Trophoblast cell (in vitro differentiated cells and primary cell): ENCODE measurements at regions not wholly inside any gene's neighbourhood (a gene's known extent, or its start where the extent isn't known, plus 50 kb on each side); places are given as distances from the start of the nearest gene placed in this dataset.

Source experiments
- DNase-seq, 2 donors: peaks; one replicate each; pipeline ENCODE4 v3.0.0-alpha.2; 2016
- H2AFZ ChIP-seq: 2 replicates; pipeline ENCODE4 v1.6.1; 2013; ENCODE audit warnings: low read length, moderate library complexity, mild to moderate bottlenecking; ENCODE audit not compliant: insufficient read depth, poor library complexity
- H2AK5ac ChIP-seq: 2 replicates; pipeline ENCODE4 v1.6.1; 2013; ENCODE audit warnings: mild to moderate bottlenecking, low read length
- H2BK120ac ChIP-seq: 2 replicates; pipeline ENCODE4 v1.6.1; 2013; ENCODE audit warnings: low read length, mild to moderate bottlenecking, moderate library complexity; ENCODE audit not compliant: insufficient read depth, poor library complexity
- H2BK12ac ChIP-seq: 2 replicates; pipeline ENCODE4 v1.6.1; 2013; ENCODE audit warnings: mild to moderate bottlenecking, low read length, moderate library complexity
- H2BK5ac ChIP-seq: 2 replicates; pipeline ENCODE4 v1.6.1; 2013; ENCODE audit warnings: low read length, low read depth, moderate library complexity, mild to moderate bottlenecking; ENCODE audit not compliant: poor library complexity
- H3K14ac ChIP-seq: 2 replicates; pipeline ENCODE4 v1.6.1; 2013; ENCODE audit warnings: mild to moderate bottlenecking, low read length
- H3K18ac ChIP-seq: 2 replicates; pipeline ENCODE4 v1.6.1; 2013; ENCODE audit warnings: mild to moderate bottlenecking, low read length
- H3K23ac ChIP-seq: 2 replicates; pipeline ENCODE4 v1.6.1; 2013; ENCODE audit warnings: low read length
- H3K27ac ChIP-seq: 2 replicates; pipeline ENCODE4 v1.5.1; 2013; ENCODE audit warnings: low read depth, mild to moderate bottlenecking, inconsistent platforms, low read length, moderate library complexity
- H3K27me3 ChIP-seq: 2 replicates; pipeline ENCODE4 v1.6.1; 2013; ENCODE audit warnings: inconsistent platforms, mild to moderate bottlenecking, low read length, moderate library complexity; ENCODE audit not compliant: insufficient read depth
- H3K36me3 ChIP-seq, 2 experiments: 1 replicate in 1 of 2; 2 replicates in 1 of 2; pipeline ENCODE4 v1.6.1; 2013; ENCODE audit warnings: low read length in 2 of 2, mild to moderate bottlenecking in 2 of 2, moderate library complexity in 1 of 2; ENCODE audit not compliant: insufficient read depth in 2 of 2, control insufficient read depth in 1 of 2
- H3K4ac ChIP-seq: 2 replicates; pipeline ENCODE4 v1.6.1; 2013; ENCODE audit warnings: low read depth, mild to moderate bottlenecking, low read length, moderate library complexity
- H3K4me1 ChIP-seq, 2 experiments: 1 replicate in 1 of 2; 2 replicates in 1 of 2; pipeline ENCODE4 v1.6.1; 2013; ENCODE audit warnings: low read length in 2 of 2, mild to moderate bottlenecking in 2 of 2, moderate library complexity in 1 of 2; ENCODE audit not compliant: insufficient read depth in 2 of 2, control insufficient read depth in 1 of 2
- H3K4me2 ChIP-seq: 2 replicates; pipeline ENCODE4 v1.6.1; 2013; ENCODE audit warnings: inconsistent platforms, mild to moderate bottlenecking, low read length, moderate library complexity
- H3K4me3 ChIP-seq: 2 replicates; pipeline ENCODE4 v1.5.1; 2013; ENCODE audit warnings: mild to moderate bottlenecking, low read depth, low read length, inconsistent platforms
- H3K79me1 ChIP-seq: one replicate; pipeline ENCODE4 v1.6.1; 2013; ENCODE audit warnings: low read length
- H3K79me2 ChIP-seq: 2 replicates; pipeline ENCODE4 v1.6.1; 2013; ENCODE audit warnings: low read length, mild to moderate bottlenecking; ENCODE audit not compliant: control insufficient read depth, insufficient read depth, poor library complexity
- H3K9ac ChIP-seq: 2 replicates; pipeline ENCODE4 v1.6.1; 2013; ENCODE audit warnings: mild to moderate bottlenecking, low read length
- H3K9me3 ChIP-seq: 2 replicates; pipeline ENCODE4 v1.6.1; 2013; ENCODE audit warnings: low read depth, mild to moderate bottlenecking, control low read depth, inconsistent platforms, low read length; ENCODE audit not compliant: insufficient read depth
- H4K12ac ChIP-seq: 2 replicates; pipeline ENCODE4 v1.6.1; 2013; ENCODE audit warnings: low read depth, mild to moderate bottlenecking, low read length, moderate library complexity
- H4K8ac ChIP-seq: 2 replicates; pipeline ENCODE4 v1.6.1; 2013; ENCODE audit warnings: low read depth, mild to moderate bottlenecking, low read length, moderate library complexity
- H4K91ac ChIP-seq: one replicate; pipeline ENCODE4 v1.6.1; 2013; ENCODE audit warnings: low read depth, mild to moderate bottlenecking, low read length, moderate library complexity
- WGBS: extraction: QIAGEN DNeasy Blood & Tissue Kit; methylation state at CpG from one replicate; pipeline ENCODE4 v1.1.7; 2013; ENCODE audit warnings: missing lambda C conversion rate; ENCODE audit not compliant: insufficient read length, insufficient coverage; ENCODE audit errors: extremely low coverage; 5-methylcytosine and 5-hydroxymethylcytosine counted together

DNA sequence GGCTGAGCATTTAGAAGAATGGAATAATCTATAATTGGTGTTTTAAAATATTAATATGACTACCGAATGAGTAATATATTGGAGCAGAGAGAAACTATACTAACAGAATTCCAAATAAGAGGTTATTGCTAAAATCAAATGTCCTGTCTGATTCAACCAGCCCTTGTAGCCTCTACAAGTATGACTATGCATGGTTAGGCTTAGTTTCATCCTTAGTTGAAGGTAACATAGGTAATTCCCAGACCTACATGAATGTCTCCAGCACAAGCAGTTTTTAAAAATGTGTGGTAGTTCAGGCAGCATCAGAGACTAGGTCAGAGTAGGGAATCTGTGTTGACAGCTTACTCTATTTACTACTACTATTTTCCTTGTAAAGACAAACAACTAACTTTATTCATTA lies 51.7 kb upstream of the SLC27A6 start:
- Histone ChIP-seq H2AFZ (no peak overlapping the region), H2BK12ac (no peak overlapping the region), H4K8ac (no peak overlapping the region), H3K4me3 (no peak overlapping the region), H3K9ac (no peak overlapping the region), H4K12ac (no peak overlapping the region), H3K23ac (no peak overlapping the region), H3K27ac (no peak overlapping the region), H3K14ac (no peak overlapping the region), H3K4me2 (no peak overlapping the region), H4K91ac (no peak overlapping the region), H3K36me3 (no peaks in the 10 kb centered on the region), H2BK5ac (no peak overlapping the region), H3K79me2 (no peaks in the 10 kb centered on the region), H2AK5ac (no peak overlapping the region), H3K4me1 (no peaks in the 10 kb centered on the region), H3K79me1 (no peaks in the 10 kb centered on the region), H3K9me3 (no peaks in the 10 kb centered on the region), H3K18ac (no peak overlapping the region), H3K27me3 (no peaks in the 10 kb centered on the region), H2BK120ac (no peak overlapping the region), H3K4ac (no peak overlapping the region)
- no CpG with 5 or more reads among the region's 1 CpG for WGBS
- DNase-seq, result no peak
